Mucosa of rectum (tissue), 2 donors: ENCODE measurements at regions not wholly inside any gene's neighbourhood (a gene's known extent, or its start where the extent isn't known, plus 50 kb on each side); places are given as distances from the start of the nearest gene placed in this dataset.
"Not testable (repeated sequence)": the region's sequence is repeated elsewhere in the genome, so short reads cannot be mapped to it uniquely, and the experiment has no call there.

Experiments used
- H3K27ac ChIP-seq, 2 donors: one replicate each; pipeline ENCODE4 v1.7.0; 2013; ENCODE audit warnings: inconsistent platforms in 2 of 2, low read depth in 2 of 2, low read length in 2 of 2
- H3K27me3 ChIP-seq, 2 donors: one replicate each; pipeline ENCODE4 v1.7.0; 2013; ENCODE audit warnings: low read length in 2 of 2; ENCODE audit not compliant: control insufficient read depth in 2 of 2, insufficient read depth in 2 of 2
- H3K36me3 ChIP-seq, 2 donors: one replicate each; pipeline ENCODE4 v1.7.0; 2013; ENCODE audit warnings: low read length in 2 of 2; ENCODE audit not compliant: control insufficient read depth in 2 of 2, insufficient read depth in 2 of 2
- H3K4me1 ChIP-seq, 2 donors: one replicate each; pipeline ENCODE4 v1.7.0; 2013; ENCODE audit warnings: low read length in 2 of 2, mild to moderate bottlenecking in 1 of 2; ENCODE audit not compliant: control insufficient read depth in 2 of 2, insufficient read depth in 2 of 2
- H3K4me3 ChIP-seq, 2 donors: one replicate each; pipeline ENCODE4 v1.7.0; 2013; ENCODE audit warnings: low read length in 2 of 2
- H3K9ac ChIP-seq, 2 donors: one replicate each; pipeline ENCODE4 v1.7.0; 2013; ENCODE audit warnings: low read length in 2 of 2, low read depth in 1 of 2, mild to moderate bottlenecking in 1 of 2
- H3K9me3 ChIP-seq, 2 donors: one replicate each; pipeline ENCODE4 v1.7.0; 2013; ENCODE audit warnings: low read length in 2 of 2; ENCODE audit not compliant: control insufficient read depth in 2 of 2
- donor health status: healthy.
- donor health status: Normal muscosa, but diverticular disease.

- H3K9me3 ChIP-seq = no peaks in the 10 kb centered on the region
- H3K4me3 ChIP-seq = no peak overlapping the region
- no peaks in the 10 kb centered on the region for H3K27me3 ChIP-seq
- H3K9ac ChIP-seq = no peak overlapping the region
- H3K27ac ChIP-seq = no peak overlapping the region
- no peaks in the 10 kb centered on the region for H3K36me3 ChIP-seq
- no peaks in the 10 kb centered on the region for H3K4me1 ChIP-seq
Observed at GRCh38 chr5:101018299-101018698, 115.2 kb upstream of the ST8SIA4 start.

- H3K27me3 ChIP-seq = no peaks in the 10 kb centered on the region
- no peak overlapping the region for H3K27ac ChIP-seq
- no peaks in the 10 kb centered on the region for H3K36me3 ChIP-seq
- no peak overlapping the region for H3K9ac ChIP-seq
- H3K4me1 ChIP-seq = no peaks in the 10 kb centered on the region
- no peak overlapping the region for H3K4me3 ChIP-seq
- no peaks in the 10 kb centered on the region for H3K9me3 ChIP-seq
Observed at GRCh38 chr5:101012880-101013279, 109.8 kb upstream of the ST8SIA4 start.

- Histone ChIP-seq H3K4me1 (no peaks in the 10 kb centered on the region), H3K4me3 (no peak overlapping the region), H3K9me3 (no peaks in the 10 kb centered on the region), H3K9ac (no peak overlapping the region), H3K27ac (no peak overlapping the region), H3K27me3 (no peaks in the 10 kb centered on the region), H3K36me3 (no peaks in the 10 kb centered on the region)
Observed at GRCh38 chr5:101009758-101010519, 106.9 kb upstream of the ST8SIA4 start.

GRCh38 chr5:100992354-100992753 is 89.3 kb upstream of the ST8SIA4 start:
- no peaks in the 10 kb centered on the region for H3K9me3 ChIP-seq
- no peaks in the 10 kb centered on the region for H3K27me3 ChIP-seq
- no peak overlapping the region for H3K27ac ChIP-seq
- H3K4me3 ChIP-seq = no peak overlapping the region
- H3K9ac ChIP-seq = no peak overlapping the region
- H3K4me1 ChIP-seq = no peaks in the 10 kb centered on the region
- no peaks in the 10 kb centered on the region for H3K36me3 ChIP-seq

- not testable (repeated sequence) for H3K9me3 ChIP-seq, H3K4me1 ChIP-seq, H3K9ac ChIP-seq, H3K27me3 ChIP-seq, H3K36me3 ChIP-seq, H3K4me3 ChIP-seq, H3K27ac ChIP-seq
Observed at GRCh38 chr5:100983601-100984000, 80.5 kb upstream of the ST8SIA4 start.

- no peaks in the 10 kb centered on the region for H3K4me1 ChIP-seq
Observed at GRCh38 chr5:100974082-100974481, 71.0 kb upstream of the ST8SIA4 start.

GRCh38 chr5:100970646-100971255 is 67.7 kb upstream of the ST8SIA4 start:
- H3K9ac ChIP-seq = no peak overlapping the region
- no peaks in the 10 kb centered on the region for H3K36me3 ChIP-seq
- no peak overlapping the region for H3K27ac ChIP-seq
- H3K4me1 ChIP-seq = no peaks in the 10 kb centered on the region
- H3K9me3 ChIP-seq = no peaks in the 10 kb centered on the region
- H3K27me3 ChIP-seq = no peaks in the 10 kb centered on the region
- no peak overlapping the region for H3K4me3 ChIP-seq

More at GRCh38 chr5:100974082-100974481, 71.0 kb upstream of the ST8SIA4 start:
- H3K9ac ChIP-seq = no peak overlapping the region
- H3K27me3 ChIP-seq = no peaks in the 10 kb centered on the region
- no peaks in the 10 kb centered on the region for H3K9me3 ChIP-seq
- H3K4me3 ChIP-seq = no peak overlapping the region
- H3K27ac ChIP-seq = no peak overlapping the region
- H3K36me3 ChIP-seq = no peaks in the 10 kb centered on the region

GRCh38 chr5:100965291-100965690 is 62.2 kb upstream of the ST8SIA4 start:
- Histone ChIP-seq H3K27ac (no peak overlapping the region), H3K27me3 (no peaks in the 10 kb centered on the region), H3K9ac (no peak overlapping the region), H3K4me1 (no peaks in the 10 kb centered on the region), H3K9me3 (no peaks in the 10 kb centered on the region), H3K4me3 (no peak overlapping the region), H3K36me3 (no peaks in the 10 kb centered on the region)
